ENCODE measurements at regions not wholly inside any gene's neighbourhood (a gene's known extent, or its start where the extent isn't known, plus 50 kb on each side); places are given as distances from the start of the nearest gene placed in this dataset.
A peak's percentile ranks its signal among the peaks of the same experiment; 100 is the strongest.

- Mint-ChIP-seq H3K36me3 (no peaks in the 10 kb centered on the region), H3K27me3 (no peaks in the 10 kb centered on the region), H3K27ac (no peak overlapping the region), H3K9me3 (no peaks in the 10 kb centered on the region), H3K4me1 (peaks cover 14 to 32% (median 20%) of the 10 kb centered on the region in 4 donors), H3K4me3 (no peak overlapping the region)
- ChIA-PET POLR2A (ENCODE audit: partially characterized antibody) (no interaction called here), CTCF (ENCODE audit: partially characterized antibody) (interaction anchor here (1.0 to 2.0 kb wide), 3 partner anchors 9 to 507 kb away, joined by 3 to 15 read pairs (median 5); partner anchors contain the start of gene TRIB2)
- no peak for DNase-seq
- H3K9me3 ChIP-seq (ENCODE audit: control insufficient read depth in 1 of 2, low read length in 2 of 2): no peaks in the 10 kb centered on the region
- H3K27ac ChIP-seq (ENCODE audit: low read depth, low read length): no peak overlapping the region
- H3K36me3 ChIP-seq (ENCODE audit: insufficient read depth, low read length): no peaks in the 10 kb centered on the region
- no peak overlapping the region for H3K4me3 ChIP-seq (ENCODE audit: low read length in 2 of 2)
- intact Hi-C loops (cut with micrococcal nuclease): no loop called here
- H3K4me1 ChIP-seq (ENCODE audit: insufficient read depth, low read length): peaks cover 13% of the 10 kb centered on the region
- H3K27me3 ChIP-seq (ENCODE audit: insufficient read depth, low read length): no peaks in the 10 kb centered on the region
Observed at GRCh38 chr2:12424219-12424618, 292.5 kb upstream of the TRIB2 start.

GRCh38 chr2:12424809-12425208, 291.9 kb upstream of the TRIB2 start:
- Histone ChIP-seq H3K4me3 (ENCODE audit: low read length in 2 of 2) (no peak overlapping the region), H3K27ac (ENCODE audit: low read depth, low read length) (no peak overlapping the region), H3K27me3 (ENCODE audit: insufficient read depth, low read length) (no peaks in the 10 kb centered on the region), H3K36me3 (ENCODE audit: insufficient read depth, low read length) (no peaks in the 10 kb centered on the region), H3K9me3 (ENCODE audit: control insufficient read depth in 1 of 2, low read length in 2 of 2) (no peaks in the 10 kb centered on the region), H3K4me1 (ENCODE audit: insufficient read depth, low read length) (peaks cover 13% of the 10 kb centered on the region)
- Mint-ChIP-seq H3K4me3 (no peak overlapping the region), H3K36me3 (no peaks in the 10 kb centered on the region), H3K9me3 (no peaks in the 10 kb centered on the region), H3K27ac (peak overlapping the region in 2 of 7 donors; percentile 9 to 43), H3K27me3 (no peaks in the 10 kb centered on the region), H3K4me1 (peaks cover 13 to 33% (median 20%) of the 10 kb centered on the region in 4 donors)
- POLR2A ChIA-PET (ENCODE audit: partially characterized antibody): interaction anchor here (1.2 kb wide), 1 partner anchor 13 kb away, joined by 5 read pairs; no protein-coding TSS in a partner anchor
- intact Hi-C loops (cut with micrococcal nuclease): no loop called here
- no peak for DNase-seq
- CTCF ChIA-PET (ENCODE audit: partially characterized antibody): interaction anchor here (0.9 to 2.0 kb wide), 5 partner anchors 9 to 582 kb away, joined by 3 to 15 read pairs (median 4); partner anchors contain the start of gene TRIB2

GRCh38 chr2:12428324-12428723, 288.4 kb upstream of the TRIB2 start:
- Histone ChIP-seq H3K27me3 (ENCODE audit: insufficient read depth, low read length) (no peaks in the 10 kb centered on the region), H3K4me1 (ENCODE audit: insufficient read depth, low read length) (peaks cover 24% of the 10 kb centered on the region), H3K4me3 (ENCODE audit: low read length in 2 of 2) (no peak overlapping the region), H3K27ac (ENCODE audit: low read depth, low read length) (no peak overlapping the region), H3K9me3 (ENCODE audit: control insufficient read depth in 1 of 2, low read length in 2 of 2) (no peaks in the 10 kb centered on the region), H3K36me3 (ENCODE audit: insufficient read depth, low read length) (no peaks in the 10 kb centered on the region)
- POLR2A ChIA-PET (ENCODE audit: partially characterized antibody): interaction anchor here (1.6 kb wide), 1 partner anchor 289 kb away, joined by 3 read pairs; no protein-coding TSS in a partner anchor
- DNase-seq: no peak
- H3K4me1 Mint-ChIP-seq: peaks cover 16 to 32% (median 24%) of the 10 kb centered on the region in 4 donors
- no peaks in the 10 kb centered on the region for H3K27me3 Mint-ChIP-seq
- intact Hi-C loops (cut with micrococcal nuclease): no loop called here
- H3K27ac Mint-ChIP-seq: peak overlapping the region; percentile 21 to 72 (median 63)
- H3K36me3 Mint-ChIP-seq: no peaks in the 10 kb centered on the region
- CTCF ChIA-PET (ENCODE audit: partially characterized antibody): interaction anchor here (1.0 to 3.4 kb wide), 2 partner anchors 14 to 288 kb away, joined by 3 to 13 read pairs; partner anchors contain the start of gene TRIB2
- H3K4me3 Mint-ChIP-seq: no peak overlapping the region
- H3K9me3 Mint-ChIP-seq: no peaks in the 10 kb centered on the region

GRCh38 chr2:12428786-12429185, 287.9 kb upstream of the TRIB2 start:
- CTCF ChIA-PET (ENCODE audit: partially characterized antibody): interaction anchor here (1.0 to 3.4 kb wide), 3 partner anchors 14 to 287 kb away, joined by 3 to 13 read pairs (median 3); partner anchors contain the start of gene TRIB2
- H3K27ac ChIP-seq (ENCODE audit: low read depth, low read length): no peak overlapping the region
- Mint-ChIP-seq H3K36me3 (no peaks in the 10 kb centered on the region), H3K9me3 (no peaks in the 10 kb centered on the region), H3K27ac (peak overlapping the region in 6 of 7 donors; percentile 9 to 72 (median 64)), H3K27me3 (no peaks in the 10 kb centered on the region), H3K4me1 (peaks cover 16 to 32% (median 26%) of the 10 kb centered on the region in 4 donors), H3K4me3 (peak overlapping the region in 1 of 8 donors; percentile 25)
- H3K4me3 ChIP-seq (ENCODE audit: low read length in 2 of 2): no peak overlapping the region
- no peaks in the 10 kb centered on the region for H3K36me3 ChIP-seq (ENCODE audit: insufficient read depth, low read length)
- no peaks in the 10 kb centered on the region for H3K27me3 ChIP-seq (ENCODE audit: insufficient read depth, low read length)
- POLR2A ChIA-PET (ENCODE audit: partially characterized antibody): interaction anchor here (1.6 kb wide), 1 partner anchor 289 kb away, joined by 3 read pairs; no protein-coding TSS in a partner anchor
- intact Hi-C loops (cut with micrococcal nuclease): no loop called here
- no peak for DNase-seq
- peaks cover 24% of the 10 kb centered on the region for H3K4me1 ChIP-seq (ENCODE audit: insufficient read depth, low read length)
- H3K9me3 ChIP-seq (ENCODE audit: control insufficient read depth in 1 of 2, low read length in 2 of 2): no peaks in the 10 kb centered on the region

- Mint-ChIP-seq H3K4me1 (peaks cover 19 to 38% (median 25%) of the 10 kb centered on the region in 4 donors), H3K27me3 (no peaks in the 10 kb centered on the region), H3K9me3 (no peaks in the 10 kb centered on the region), H3K27ac (peak overlapping the region; percentile 59 to 93 (median 88)), H3K36me3 (no peaks in the 10 kb centered on the region), H3K4me3 (peak overlapping the region; percentile 43 to 83 (median 60))
- Histone ChIP-seq H3K4me1 (ENCODE audit: insufficient read depth, low read length) (peaks cover 24% of the 10 kb centered on the region), H3K36me3 (ENCODE audit: insufficient read depth, low read length) (no peaks in the 10 kb centered on the region), H3K27ac (ENCODE audit: low read depth, low read length) (no peak overlapping the region), H3K27me3 (ENCODE audit: insufficient read depth, low read length) (no peaks in the 10 kb centered on the region), H3K9me3 (ENCODE audit: control insufficient read depth in 1 of 2, low read length in 2 of 2) (no peaks in the 10 kb centered on the region), H3K4me3 (ENCODE audit: low read length in 2 of 2) (no peak overlapping the region)
- DNase-seq: no peak
- CTCF ChIA-PET (ENCODE audit: partially characterized antibody): interaction anchor here (1.1 to 3.4 kb wide), 8 partner anchors 12 to 577 kb away, joined by 3 to 21 read pairs (median 5); partner anchors contain the start of gene TRIB2
- POLR2A ChIA-PET (ENCODE audit: partially characterized antibody): interaction anchor here (1.1 to 2.6 kb wide), 3 partner anchors 22 to 287 kb away, joined by 7 to 18 read pairs (median 8); partner anchors contain the start of gene TRIB2
- intact Hi-C loops (cut with micrococcal nuclease): loop anchor here (5.0 kb wide), 2 partner anchors 127 to 287 kb away; partner anchors contain the start of gene TRIB2
Observed at GRCh38 chr2:12429779-12430406, 286.8 kb upstream of the TRIB2 start.

- peaks cover 28% of the 10 kb centered on the region for H3K4me1 ChIP-seq (ENCODE audit: insufficient read depth, low read length)
- peak overlapping the region in 1 of 2 donors; percentile 27 for H3K4me3 ChIP-seq (ENCODE audit: low read length in 2 of 2)
- peaks cover 19 to 44% (median 29%) of the 10 kb centered on the region in 4 donors for H3K4me1 Mint-ChIP-seq
- no peak overlapping the region for H3K27ac ChIP-seq (ENCODE audit: low read depth, low read length)
- H3K9me3 ChIP-seq (ENCODE audit: control insufficient read depth in 1 of 2, low read length in 2 of 2): no peaks in the 10 kb centered on the region
- H3K36me3 ChIP-seq (ENCODE audit: insufficient read depth, low read length): no peaks in the 10 kb centered on the region
- H3K27ac Mint-ChIP-seq: peak overlapping the region; percentile 59 to 93 (median 88)
- no peaks in the 10 kb centered on the region for H3K27me3 Mint-ChIP-seq
- H3K27me3 ChIP-seq (ENCODE audit: insufficient read depth, low read length): no peaks in the 10 kb centered on the region
- intact Hi-C loops (cut with micrococcal nuclease): loop anchor here (5.0 kb wide), 2 partner anchors 127 to 287 kb away; partner anchors contain the start of gene TRIB2
- H3K9me3 Mint-ChIP-seq: no peaks in the 10 kb centered on the region
- ChIA-PET POLR2A (ENCODE audit: partially characterized antibody) (interaction anchor here (0.6 to 2.6 kb wide), 8 partner anchors 21 to 291 kb away, joined by 3 to 18 read pairs (median 4); partner anchors contain the start of gene TRIB2), CTCF (ENCODE audit: partially characterized antibody) (interaction anchor here (0.7 to 2.1 kb wide), 14 partner anchors 10 to 577 kb away, joined by 3 to 21 read pairs (median 4); partner anchors contain the start of gene TRIB2)
- no peaks in the 10 kb centered on the region for H3K36me3 Mint-ChIP-seq
- peak overlapping the region; percentile 50 to 83 (median 78) for H3K4me3 Mint-ChIP-seq
- DNase-seq: peak in 3 of 5 donors; percentile 9 to 26 (median 21)
Observed at GRCh38 chr2:12430407-12431133, 286.2 kb upstream of the TRIB2 start.

Data from CD4-positive, alpha-beta memory T cell (primary cell).